Kidney (tissue), 13 donors: ENCODE measurements at regions not wholly inside any gene's neighbourhood (a gene's known extent, or its start where the extent isn't known, plus 50 kb on each side); places are given as distances from the start of the nearest gene placed in this dataset.

Experiments used
- DNase-seq, 5 donors: peaks; one replicate each; pipeline ENCODE4 v3.0.0-alpha.2; 2013 to 2020
- FAIRE-seq: peaks from 2 replicates; lab custom pipeline; 2012; peaks lifted over from hg19 to GRCh38; lab: Jason Lieb, UNC
- H3K27ac ChIP-seq, 2 donors: one replicate each; pipeline ENCODE4 v1.7.0; 2013; ENCODE audit warnings: low read depth in 2 of 2, low read length in 2 of 2, inconsistent platforms in 1 of 2
- H3K27me3 ChIP-seq: one replicate; pipeline ENCODE4 v1.7.1; 2013; ENCODE audit warnings: low read length, inconsistent platforms; ENCODE audit not compliant: control insufficient read depth, insufficient read depth
- H3K36me3 ChIP-seq, 3 donors: one replicate each; pipeline versions ENCODE4 v1.7.0 to v1.7.1; 2013; ENCODE audit warnings: low read length in 3 of 3, control low read depth in 1 of 3, inconsistent platforms in 1 of 3; ENCODE audit not compliant: insufficient read depth in 3 of 3, control insufficient read depth in 2 of 3
- H3K4me1 ChIP-seq, 3 donors: one replicate each; pipeline versions ENCODE4 v1.7.0 to v1.7.1; 2013; ENCODE audit warnings: low read length in 3 of 3, inconsistent platforms in 1 of 3, low read depth in 1 of 3; ENCODE audit not compliant: control insufficient read depth in 2 of 3, insufficient read depth in 2 of 3
- H3K4me3 ChIP-seq, 3 donors: one replicate each; pipeline versions ENCODE4 v1.7.0 to v1.8.1; 2013; ENCODE audit warnings: low read length in 3 of 3, control low read depth in 1 of 3, inconsistent platforms in 1 of 3
- H3K9ac ChIP-seq, 3 donors: one replicate each; pipeline versions ENCODE4 v1.7.0 to v1.7.1; 2013; ENCODE audit warnings: low read length in 3 of 3, control low read depth in 1 of 3, inconsistent platforms in 1 of 3
- H3K9me3 ChIP-seq, 3 donors: one replicate each; pipeline versions ENCODE4 v1.7.0 to v1.7.1; 2013; ENCODE audit warnings: low read length in 3 of 3, control low read depth in 1 of 3, inconsistent platforms in 1 of 3; ENCODE audit not compliant: control insufficient read depth in 2 of 3, insufficient read depth in 1 of 3
- intact Hi-C: fragments of 100-400 bp; cut with DNase I; formaldehyde crosslinking; loops from one replicate; pipeline ENCODE4 v1.11.1; 2022
- TF ChIP-seq, protein P1 (sequence below): IDR thresholded peaks from 3 replicates; pipeline ENCODE4 v1.5.1; 2012; ENCODE audit warnings: mild to moderate bottlenecking, moderate library complexity, borderline replicate concordance; ENCODE audit not compliant: insufficient read depth; ENCODE audit errors: extremely low read depth
- donor health status: control.
- donor health status: control.
- donor health status: control.
- donor health status: control.
- donor health status: control.
- donor health status: DM: yes; HTN: yes; CAD: no.
- donor health status: Normal renal cell carcinoma (clear cell type).

DNA sequence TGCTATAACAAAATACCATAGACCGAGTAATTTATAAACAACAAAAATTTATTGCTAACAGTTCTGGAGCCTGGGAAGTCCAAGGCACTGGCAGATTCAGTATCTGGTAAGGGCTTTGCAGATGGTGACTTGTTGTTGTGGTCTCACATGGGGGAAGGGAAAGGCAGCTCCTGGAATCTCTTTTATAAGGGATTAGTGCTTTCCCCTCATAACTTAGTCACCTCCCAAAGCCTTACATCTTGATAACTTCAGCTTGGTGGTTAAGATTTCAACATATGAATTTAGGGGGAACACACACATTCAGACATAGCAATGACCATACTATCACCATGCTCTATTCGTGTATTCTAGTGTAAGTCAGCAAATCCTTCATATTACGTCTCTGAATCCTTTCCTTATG is 447.6 kb upstream of the TCF4 start:
- no peak overlapping the region for H3K4me3 ChIP-seq
- intact Hi-C loops: no loop called here
- H3K27ac ChIP-seq: no peak overlapping the region
- TF ChIP-seq, protein P1, sequence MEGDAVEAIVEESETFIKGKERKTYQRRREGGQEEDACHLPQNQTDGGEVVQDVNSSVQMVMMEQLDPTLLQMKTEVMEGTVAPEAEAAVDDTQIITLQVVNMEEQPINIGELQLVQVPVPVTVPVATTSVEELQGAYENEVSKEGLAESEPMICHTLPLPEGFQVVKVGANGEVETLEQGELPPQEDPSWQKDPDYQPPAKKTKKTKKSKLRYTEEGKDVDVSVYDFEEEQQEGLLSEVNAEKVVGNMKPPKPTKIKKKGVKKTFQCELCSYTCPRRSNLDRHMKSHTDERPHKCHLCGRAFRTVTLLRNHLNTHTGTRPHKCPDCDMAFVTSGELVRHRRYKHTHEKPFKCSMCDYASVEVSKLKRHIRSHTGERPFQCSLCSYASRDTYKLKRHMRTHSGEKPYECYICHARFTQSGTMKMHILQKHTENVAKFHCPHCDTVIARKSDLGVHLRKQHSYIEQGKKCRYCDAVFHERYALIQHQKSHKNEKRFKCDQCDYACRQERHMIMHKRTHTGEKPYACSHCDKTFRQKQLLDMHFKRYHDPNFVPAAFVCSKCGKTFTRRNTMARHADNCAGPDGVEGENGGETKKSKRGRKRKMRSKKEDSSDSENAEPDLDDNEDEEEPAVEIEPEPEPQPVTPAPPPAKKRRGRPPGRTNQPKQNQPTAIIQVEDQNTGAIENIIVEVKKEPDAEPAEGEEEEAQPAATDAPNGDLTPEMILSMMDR: no peak
- H3K4me1 ChIP-seq: no peaks in the 10 kb centered on the region
- no peak overlapping the region for H3K9ac ChIP-seq
- FAIRE-seq (no peak), DNase-seq (no peak)
- H3K36me3 ChIP-seq: no peaks in the 10 kb centered on the region
- H3K27me3 ChIP-seq: no peaks in the 10 kb centered on the region
- no peaks in the 10 kb centered on the region for H3K9me3 ChIP-seq

DNA sequence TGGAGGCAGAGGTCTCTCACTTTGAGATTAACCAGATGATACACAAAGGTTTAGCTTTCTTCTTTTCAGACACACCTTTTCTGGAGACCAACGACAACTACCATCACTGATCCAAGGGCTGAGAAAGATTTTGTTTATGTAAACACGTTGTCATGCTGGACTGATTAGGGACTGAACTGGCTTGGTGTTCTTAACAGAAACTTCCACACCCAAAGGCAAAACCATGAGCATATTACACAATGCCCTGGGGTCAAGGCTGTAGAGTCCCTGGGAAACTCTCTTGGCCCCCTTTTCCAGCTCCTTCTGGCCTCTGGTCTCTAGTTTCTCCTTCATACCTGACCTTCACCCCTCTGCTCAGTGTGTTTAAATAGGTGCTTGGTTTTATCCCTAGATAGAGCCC is 447.0 kb upstream of the TCF4 start:
- TF ChIP-seq, protein P1: no peak
- H3K27me3 ChIP-seq: no peaks in the 10 kb centered on the region
- FAIRE-seq: no peak
- intact Hi-C loops: no loop called here
- H3K27ac ChIP-seq: no peak overlapping the region
- H3K9me3 ChIP-seq: no peaks in the 10 kb centered on the region
- no peak overlapping the region for H3K4me3 ChIP-seq
- H3K36me3 ChIP-seq: no peaks in the 10 kb centered on the region
- no peaks in the 10 kb centered on the region for H3K4me1 ChIP-seq
- H3K9ac ChIP-seq: no peak overlapping the region
- DNase-seq: no peak

DNA sequence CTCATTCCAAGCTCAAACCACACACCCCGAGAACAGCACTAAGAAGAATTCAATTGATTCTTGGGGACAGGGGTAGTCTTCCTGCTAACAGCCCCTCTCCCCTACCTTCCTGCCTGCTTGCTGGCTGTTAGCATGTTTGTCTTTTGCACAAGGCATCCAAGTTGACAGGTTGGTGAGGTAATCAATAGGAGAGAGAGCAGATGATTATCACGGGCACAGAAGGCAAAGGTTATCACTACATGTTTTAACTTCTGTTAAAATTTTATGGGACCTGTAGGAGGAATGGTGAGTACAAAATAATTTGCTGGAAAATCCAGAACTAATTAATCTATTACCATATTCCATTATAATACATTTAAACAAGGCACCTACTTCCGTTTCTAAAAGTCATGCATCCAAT is 442.1 kb upstream of the TCF4 start:
- FAIRE-seq (no peak), DNase-seq (no peak)
- intact Hi-C loops: no loop called here
- Histone ChIP-seq H3K27me3 (no peaks in the 10 kb centered on the region), H3K9ac (no peak overlapping the region), H3K9me3 (no peaks in the 10 kb centered on the region), H3K36me3 (no peaks in the 10 kb centered on the region), H3K27ac (no peak overlapping the region), H3K4me3 (no peak overlapping the region), H3K4me1 (no peaks in the 10 kb centered on the region)
- TF ChIP-seq, protein P1: no peak

DNA sequence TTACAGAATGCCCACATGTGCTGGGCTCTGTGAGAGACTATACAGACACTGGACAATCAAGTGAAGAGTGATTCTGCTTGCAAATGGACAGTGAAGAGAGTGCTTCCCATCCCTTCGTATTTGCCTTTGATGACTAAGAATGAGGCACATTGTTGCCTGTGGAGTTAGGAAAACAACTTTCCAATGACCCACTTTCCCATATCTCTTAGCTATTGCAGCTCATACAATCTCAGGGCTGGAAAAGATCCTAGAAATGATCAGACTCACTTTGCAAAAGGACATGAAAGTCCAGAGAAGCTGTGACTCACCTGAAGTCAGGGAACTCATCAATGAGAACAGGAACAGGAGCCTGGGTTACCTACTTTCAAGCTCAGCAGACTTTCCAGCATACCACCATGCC is 440.5 kb upstream of the TCF4 start:
- no peak overlapping the region for H3K9ac ChIP-seq
- TF ChIP-seq, protein P1: no peak
- FAIRE-seq (no peak), DNase-seq (no peak)
- H3K9me3 ChIP-seq: no peaks in the 10 kb centered on the region
- no peaks in the 10 kb centered on the region for H3K4me1 ChIP-seq
- no peak overlapping the region for H3K4me3 ChIP-seq
- H3K27ac ChIP-seq: no peak overlapping the region
- no peaks in the 10 kb centered on the region for H3K36me3 ChIP-seq
- H3K27me3 ChIP-seq: no peaks in the 10 kb centered on the region
- intact Hi-C loops: no loop called here
